ENCODE measurements at regions not wholly inside any gene's neighbourhood (a gene's known extent, or its start where the extent isn't known, plus 50 kb on each side); places are given as distances from the start of the nearest gene placed in this dataset.

- no peak for DNase-seq (ENCODE audit: low read depth)
Observed at GRCh38 chr20:60430516-60431001, 472.3 kb downstream of the CDH26 start.

GRCh38 chr20:60431349-60431748, 473.1 kb downstream of the CDH26 start:
- no peak for DNase-seq (ENCODE audit: low read depth)

GRCh38 chr20:60437418-60437817, 479.2 kb downstream of the CDH26 start:
- DNase-seq (ENCODE audit: low read depth): no peak

GRCh38 chr20:60446267-60447111, 488.3 kb downstream of the CDH26 start:
- no peak for DNase-seq (ENCODE audit: low read depth)

GRCh38 chr20:60447703-60448102, 489.5 kb downstream of the CDH26 start:
- no peak for DNase-seq (ENCODE audit: low read depth)

- DNase-seq (ENCODE audit: low read depth): no peak
Observed at GRCh38 chr20:60453388-60454246, 495.4 kb downstream of the CDH26 start.

GRCh38 chr20:60454491-60454890, 496.3 kb downstream of the CDH26 start:
- no peak for DNase-seq (ENCODE audit: low read depth)

GRCh38 chr20:60455272-60455671, 497.0 kb downstream of the CDH26 start:
- no peak for DNase-seq (ENCODE audit: low read depth)

GRCh38 chr20:60459212-60459611, 501.0 kb downstream of the CDH26 start:
- DNase-seq (ENCODE audit: low read depth): no peak

GRCh38 chr20:60461993-60462392, 503.8 kb downstream of the CDH26 start:
- no peak for DNase-seq (ENCODE audit: low read depth)

- DNase-seq (ENCODE audit: low read depth): no peak
Observed at GRCh38 chr20:60463798-60464197, 505.6 kb downstream of the CDH26 start.

GRCh38 chr20:60465439-60465838, 507.2 kb downstream of the CDH26 start:
- no peak for DNase-seq (ENCODE audit: low read depth)

GRCh38 chr20:60465993-60466686, 507.9 kb downstream of the CDH26 start:
- no peak for DNase-seq (ENCODE audit: low read depth)

GRCh38 chr20:60466687-60467022, 508.4 kb downstream of the CDH26 start:
- DNase-seq (ENCODE audit: low read depth): no peak

- no peak for DNase-seq (ENCODE audit: low read depth)
Observed at GRCh38 chr20:60467078-60467477, 508.9 kb downstream of the CDH26 start.

GRCh38 chr20:60467771-60468170, 509.5 kb downstream of the CDH26 start:
- DNase-seq (ENCODE audit: low read depth): no peak

GRCh38 chr20:60469829-60470228, 511.6 kb downstream of the CDH26 start:
- DNase-seq (ENCODE audit: low read depth): no peak

GRCh38 chr20:60470366-60470765, 512.1 kb downstream of the CDH26 start:
- no peak for DNase-seq (ENCODE audit: low read depth)

GRCh38 chr20:60473211-60473610, 515.0 kb downstream of the CDH26 start:
- no peak for DNase-seq (ENCODE audit: low read depth)

- no peak for DNase-seq (ENCODE audit: low read depth)
Observed at GRCh38 chr20:60474385-60474910, 516.2 kb downstream of the CDH26 start.

GRCh38 chr20:60476045-60476444, 517.8 kb downstream of the CDH26 start:
- DNase-seq (ENCODE audit: low read depth): no peak

GRCh38 chr20:60477958-60478357, 519.7 kb downstream of the CDH26 start:
- DNase-seq (ENCODE audit: low read depth): no peak
